Activated T-cell treated with anti-CD3 and anti-CD28 coated beads, Interleukin-2, amount 50 U/mL, for 24 hours (primary cell): ENCODE measurements at regions not wholly inside any gene's neighbourhood (a gene's known extent, or its start where the extent isn't known, plus 50 kb on each side); places are given as distances from the start of the nearest gene placed in this dataset.
"Not testable (repeated sequence)": the region's sequence is repeated elsewhere in the genome, so short reads cannot be mapped to it uniquely, and the experiment has no call there.

ENCODE experiments used
- DNase-seq: peaks from one replicate; pipeline ENCODE4 v3.0.0-alpha.2; 2020
- H3K27ac Mint-ChIP-seq: 2 replicates; pipeline ENCODE4 v1.8.0; 2020; ENCODE audit warnings: mild to moderate bottlenecking, mixed read lengths
- H3K27me3 Mint-ChIP-seq: 2 replicates; pipeline ENCODE4 v1.8.0; 2020; ENCODE audit warnings: mixed read lengths
- H3K36me3 Mint-ChIP-seq: 2 replicates; pipeline ENCODE4 v1.8.0; 2020; ENCODE audit warnings: low read depth, mixed read lengths
- H3K4me1 Mint-ChIP-seq: 2 replicates; pipeline ENCODE4 v1.8.0; 2020; ENCODE audit warnings: low read depth, mixed read lengths
- H3K4me3 Mint-ChIP-seq: 2 replicates; pipeline ENCODE4 v1.8.0; 2020; ENCODE audit warnings: mild to moderate bottlenecking, moderate library complexity, mixed read lengths
- H3K9me3 Mint-ChIP-seq: 2 replicates; pipeline ENCODE4 v1.8.0; 2020; ENCODE audit warnings: mixed read lengths

DNA sequence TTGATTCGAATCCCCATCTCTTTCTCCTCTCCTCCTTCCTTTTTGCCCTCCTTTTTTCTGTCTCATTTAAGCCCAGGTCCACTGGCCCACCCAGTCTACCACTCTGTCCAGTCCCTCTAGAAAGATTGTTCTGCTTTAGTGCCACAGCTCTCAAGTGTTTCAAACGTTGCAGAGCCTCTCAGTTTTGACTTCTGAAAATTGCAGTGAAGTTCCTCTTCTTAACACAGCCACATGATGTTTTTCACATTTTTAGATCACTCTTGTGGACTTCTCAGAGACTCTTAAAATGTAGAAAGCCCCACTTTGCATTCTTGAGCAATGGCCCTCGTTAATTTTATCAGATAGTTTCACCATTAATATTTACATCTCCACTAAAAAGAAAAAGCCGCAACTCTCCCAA is 253.1 kb downstream of the HAPSTR1 start:
- Mint-ChIP-seq H3K4me3 (no peak overlapping the region), H3K4me1 (no peaks in the 10 kb centered on the region), H3K9me3 (peaks cover 11% of the 10 kb centered on the region), H3K27ac (no peak overlapping the region), H3K27me3 (no peaks in the 10 kb centered on the region), H3K36me3 (no peaks in the 10 kb centered on the region)
- DNase-seq: no peak

DNA sequence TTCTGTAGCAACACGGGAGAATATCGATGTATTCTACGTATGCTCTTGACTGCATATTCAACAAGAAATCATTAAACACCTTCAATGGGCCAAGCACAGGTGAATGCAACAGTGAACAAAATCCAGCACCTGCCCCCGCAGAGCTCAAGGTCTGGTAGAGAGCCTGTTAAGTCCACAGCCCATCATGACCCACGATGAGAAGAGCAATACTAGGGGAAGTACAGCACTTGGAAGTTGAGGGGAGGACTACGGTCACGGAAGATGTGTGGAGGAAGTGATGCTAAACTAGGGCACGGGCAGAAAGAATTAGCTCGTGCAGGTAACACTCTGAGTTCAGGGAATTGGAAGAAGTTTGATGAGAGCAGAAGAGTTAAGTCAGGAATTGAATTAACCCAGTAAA is 253.6 kb downstream of the HAPSTR1 start:
- H3K27me3 Mint-ChIP-seq: no peaks in the 10 kb centered on the region
- H3K36me3 Mint-ChIP-seq: no peaks in the 10 kb centered on the region
- H3K27ac Mint-ChIP-seq: no peak overlapping the region
- no peak for DNase-seq
- no peak overlapping the region for H3K4me3 Mint-ChIP-seq
- H3K9me3 Mint-ChIP-seq: peaks cover 13% of the 10 kb centered on the region
- H3K4me1 Mint-ChIP-seq: no peaks in the 10 kb centered on the region

DNA sequence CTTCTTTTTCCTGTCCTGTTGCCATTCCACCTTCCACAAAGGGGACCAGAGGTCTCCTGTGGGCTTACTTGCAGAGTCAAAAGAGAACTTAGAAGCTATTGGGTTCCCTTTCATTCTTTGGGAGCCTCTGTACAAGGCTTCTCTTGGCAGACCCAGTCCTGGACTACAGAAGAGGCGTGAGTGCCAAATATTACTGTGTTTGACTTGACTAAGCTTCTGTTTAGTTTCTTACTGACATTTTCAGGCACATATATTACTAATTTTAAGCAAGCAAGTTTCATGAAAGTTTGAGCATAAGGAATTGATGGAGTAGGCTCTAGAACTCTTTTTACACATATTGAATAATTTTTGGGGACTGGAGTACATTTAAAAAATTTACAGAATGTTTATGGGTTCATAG is 254.4 kb downstream of the HAPSTR1 start:
- no peak overlapping the region for H3K4me3 Mint-ChIP-seq
- H3K9me3 Mint-ChIP-seq: peaks cover 13% of the 10 kb centered on the region
- H3K27me3 Mint-ChIP-seq: no peaks in the 10 kb centered on the region
- DNase-seq: no peak
- no peak overlapping the region for H3K27ac Mint-ChIP-seq
- no peaks in the 10 kb centered on the region for H3K4me1 Mint-ChIP-seq
- H3K36me3 Mint-ChIP-seq: no peaks in the 10 kb centered on the region

DNA sequence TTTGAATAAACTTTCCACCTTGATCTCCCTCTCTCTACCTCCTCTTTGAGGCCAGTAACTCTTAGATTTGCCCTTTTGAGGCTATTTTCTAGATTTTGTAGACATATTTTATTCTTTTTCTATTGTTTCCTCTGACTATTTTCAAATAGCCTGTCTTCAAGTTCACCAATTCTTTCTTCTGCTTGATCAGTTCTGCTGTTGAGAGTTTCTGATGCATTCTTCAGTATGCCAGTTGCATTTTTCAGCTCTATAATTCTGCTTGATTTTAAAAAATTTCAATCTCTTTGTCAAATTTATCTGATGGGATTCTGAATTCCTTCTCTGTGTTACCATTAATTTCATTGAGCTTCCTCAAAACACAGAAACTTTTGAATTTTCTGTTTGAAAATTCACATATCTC is 257.5 kb downstream of the HAPSTR1 start:
- DNase-seq: no peak
- H3K27me3 Mint-ChIP-seq: no peaks in the 10 kb centered on the region
- no peak overlapping the region for H3K27ac Mint-ChIP-seq
- no peak overlapping the region for H3K4me3 Mint-ChIP-seq
- H3K4me1 Mint-ChIP-seq: no peaks in the 10 kb centered on the region
- no peaks in the 10 kb centered on the region for H3K36me3 Mint-ChIP-seq
- H3K9me3 Mint-ChIP-seq: peaks cover 13% of the 10 kb centered on the region

DNA sequence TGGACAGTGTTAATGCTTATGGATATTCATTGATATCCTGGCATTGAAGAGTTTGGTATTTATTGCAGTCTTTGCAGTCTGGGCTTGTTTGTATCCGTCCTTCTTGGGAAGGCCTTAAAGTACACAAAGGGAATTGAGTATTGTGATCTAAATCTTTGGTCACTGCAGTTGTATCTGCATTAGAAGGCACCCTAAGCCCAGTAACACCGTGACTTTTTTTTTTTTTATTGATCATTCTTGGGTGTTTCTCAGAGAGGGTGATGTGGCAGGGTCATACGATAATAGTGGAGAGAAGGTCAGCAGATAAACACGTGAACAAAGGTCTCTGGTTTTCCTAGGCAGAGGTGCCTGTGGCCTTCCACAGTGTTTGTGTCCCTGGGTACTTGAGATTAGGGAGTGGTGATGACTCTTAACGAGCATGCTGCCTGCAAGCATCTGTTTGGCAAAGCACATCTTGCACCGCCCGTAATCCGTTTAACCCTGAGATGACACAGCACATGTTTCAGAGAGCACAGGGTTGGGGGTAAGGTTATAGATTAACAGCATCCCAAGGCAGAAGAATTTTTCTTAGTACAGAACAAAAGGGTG is 258.0 kb downstream of the HAPSTR1 start:
- not testable (repeated sequence) for H3K36me3 Mint-ChIP-seq, H3K4me3 Mint-ChIP-seq, DNase-seq, H3K4me1 Mint-ChIP-seq, H3K27ac Mint-ChIP-seq, H3K27me3 Mint-ChIP-seq
- H3K9me3 Mint-ChIP-seq: peaks cover 13% of the 10 kb centered on the region

DNA sequence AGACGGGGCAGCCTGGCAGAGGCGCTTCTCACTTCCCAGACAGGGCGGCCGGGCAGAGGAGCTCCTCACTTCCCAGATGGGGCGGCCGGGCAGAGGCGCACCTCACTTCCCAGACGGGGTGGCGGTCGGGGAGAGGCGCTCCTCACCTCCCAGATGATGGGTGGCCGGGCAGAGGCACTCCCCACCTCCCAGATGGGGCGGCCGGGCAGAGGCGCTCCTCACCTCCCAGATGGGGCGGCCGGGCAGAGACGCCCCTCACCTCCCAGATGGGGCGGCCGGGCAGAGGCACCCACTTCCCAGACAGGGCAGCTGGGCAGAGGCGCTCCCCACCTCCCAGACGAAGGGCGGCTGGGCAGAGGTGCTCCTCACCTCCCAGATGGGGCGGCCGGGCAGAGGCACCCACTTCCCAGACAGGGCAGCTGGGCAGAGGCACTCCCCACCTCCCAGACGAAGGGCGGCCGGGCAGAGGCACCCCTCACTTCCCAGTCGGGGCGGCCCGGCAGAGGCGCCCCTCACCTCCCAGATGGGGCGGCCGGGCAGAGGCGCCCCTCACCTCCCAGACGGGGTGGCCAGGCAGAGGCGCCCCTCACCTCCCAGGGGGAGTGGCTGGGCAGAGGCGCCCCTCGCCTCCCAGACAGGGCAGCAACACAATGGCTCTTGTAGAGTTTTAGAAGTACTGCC is 258.8 kb downstream of the HAPSTR1 start:
- not testable (repeated sequence) for H3K36me3 Mint-ChIP-seq, H3K4me1 Mint-ChIP-seq, DNase-seq, H3K4me3 Mint-ChIP-seq, H3K27me3 Mint-ChIP-seq, H3K27ac Mint-ChIP-seq
- peaks cover 14% of the 10 kb centered on the region for H3K9me3 Mint-ChIP-seq

DNA sequence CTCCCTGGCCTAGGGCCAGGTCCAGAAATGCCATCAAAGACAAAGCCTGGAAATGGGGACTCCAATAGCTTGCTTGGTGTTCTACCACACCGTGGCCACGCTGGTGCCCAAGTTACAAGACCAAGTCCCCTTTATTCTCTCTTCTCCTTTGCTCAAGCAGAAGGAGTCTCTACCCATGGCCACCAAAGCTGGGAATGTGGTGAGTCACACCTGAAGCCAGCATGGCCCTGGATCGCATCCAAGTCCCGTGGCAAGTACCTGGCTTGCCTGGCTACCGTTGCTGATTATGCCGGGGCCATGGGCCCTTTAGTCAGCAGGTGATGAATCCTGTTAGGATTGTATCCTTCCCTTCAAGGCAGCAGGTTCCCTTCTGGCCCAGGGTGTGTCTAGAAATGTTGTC is 260.0 kb downstream of the HAPSTR1 start:
- H3K9me3 Mint-ChIP-seq: peaks cover 18% of the 10 kb centered on the region
- no peaks in the 10 kb centered on the region for H3K4me1 Mint-ChIP-seq
- H3K27me3 Mint-ChIP-seq: no peaks in the 10 kb centered on the region
- H3K27ac Mint-ChIP-seq: no peak overlapping the region
- H3K4me3 Mint-ChIP-seq: no peak overlapping the region
- no peak for DNase-seq
- no peaks in the 10 kb centered on the region for H3K36me3 Mint-ChIP-seq

DNA sequence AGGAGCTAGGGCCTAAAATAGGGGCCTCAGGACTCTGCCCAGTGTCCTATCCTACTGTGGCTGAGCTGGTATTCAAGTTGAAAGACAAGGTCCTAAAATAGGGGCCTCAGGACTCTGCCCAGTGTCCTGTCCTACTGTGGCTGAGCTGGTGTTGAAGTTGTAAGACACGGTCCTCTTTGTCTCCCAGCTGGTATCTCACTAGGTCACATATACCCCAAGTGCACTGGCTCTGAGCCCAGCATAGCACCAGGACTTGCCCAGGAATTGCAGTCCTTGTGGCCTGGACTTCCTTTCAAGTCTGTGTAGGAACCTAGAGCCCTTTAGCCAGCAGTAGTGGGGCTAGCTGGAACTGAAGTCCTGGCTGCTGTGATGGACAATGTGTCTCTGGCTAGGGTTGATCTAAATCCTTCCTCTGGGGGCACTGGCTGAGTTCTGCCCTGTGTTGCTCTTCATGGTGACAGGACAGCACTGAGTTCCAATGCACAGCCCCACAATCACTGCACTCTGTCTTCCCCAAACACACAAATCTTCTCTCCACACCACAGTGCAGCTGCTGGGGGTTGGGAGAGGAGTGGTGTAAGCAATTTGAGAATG is 260.5 kb downstream of the HAPSTR1 start:
- no peaks in the 10 kb centered on the region for H3K36me3 Mint-ChIP-seq
- no peak overlapping the region for H3K27ac Mint-ChIP-seq
- H3K27me3 Mint-ChIP-seq: no peaks in the 10 kb centered on the region

DNA sequence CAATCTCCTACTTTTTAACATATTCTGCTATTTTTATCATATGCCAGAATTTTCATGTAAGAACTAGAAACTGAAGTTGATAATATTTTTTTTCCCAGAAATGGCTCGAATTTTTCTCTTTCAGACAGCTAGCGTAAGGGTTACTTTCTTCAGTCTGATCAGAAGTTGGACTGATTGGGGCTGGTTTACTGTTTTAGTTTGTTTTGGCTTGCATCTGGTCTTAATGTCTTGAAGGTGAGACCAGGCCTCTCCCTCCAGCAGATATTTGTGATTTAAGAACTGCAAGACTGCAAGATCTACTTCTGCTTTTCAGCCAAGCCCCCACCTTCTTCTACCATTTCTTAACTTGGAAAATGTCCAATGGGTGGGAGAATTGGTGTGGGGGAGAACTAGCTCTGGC is 266.4 kb downstream of the HAPSTR1 start:
- no peaks in the 10 kb centered on the region for H3K4me1 Mint-ChIP-seq
- no peak overlapping the region for H3K27ac Mint-ChIP-seq
- no peaks in the 10 kb centered on the region for H3K36me3 Mint-ChIP-seq
- DNase-seq: no peak
- no peak overlapping the region for H3K4me3 Mint-ChIP-seq
- H3K27me3 Mint-ChIP-seq: no peaks in the 10 kb centered on the region
- H3K9me3 Mint-ChIP-seq: peaks cover 22% of the 10 kb centered on the region

More for the DNA sequence above, 260.5 kb downstream of the HAPSTR1 start:
- Mint-ChIP-seq H3K4me3 (no peak overlapping the region), H3K4me1 (no peaks in the 10 kb centered on the region), H3K9me3 (peaks cover 20% of the 10 kb centered on the region)
- DNase-seq: no peak

DNA sequence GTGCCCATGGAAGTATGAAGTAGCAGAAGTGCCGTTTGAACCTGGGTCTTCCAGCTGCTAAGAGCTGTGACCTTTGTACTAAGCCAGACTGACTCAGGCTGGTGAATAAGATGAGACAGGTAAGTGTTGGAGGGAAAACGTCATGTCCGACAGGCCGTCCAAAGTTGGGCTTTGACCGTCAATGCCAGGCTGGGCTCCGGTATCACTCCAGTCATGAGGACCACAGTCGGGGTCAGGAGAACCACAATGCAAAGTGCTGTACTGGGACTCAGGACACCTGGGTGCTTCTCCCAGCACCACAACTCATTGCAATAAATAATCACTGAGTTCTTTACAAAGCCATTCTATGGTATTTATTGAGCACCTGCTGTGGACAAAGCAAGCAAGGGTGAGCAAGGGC is 268.6 kb downstream of the HAPSTR1 start:
- Mint-ChIP-seq H3K27me3 (no peaks in the 10 kb centered on the region), H3K4me3 (no peak overlapping the region), H3K9me3 (peaks cover 22% of the 10 kb centered on the region), H3K27ac (no peak overlapping the region), H3K4me1 (no peaks in the 10 kb centered on the region), H3K36me3 (no peaks in the 10 kb centered on the region)
- DNase-seq: no peak

DNA sequence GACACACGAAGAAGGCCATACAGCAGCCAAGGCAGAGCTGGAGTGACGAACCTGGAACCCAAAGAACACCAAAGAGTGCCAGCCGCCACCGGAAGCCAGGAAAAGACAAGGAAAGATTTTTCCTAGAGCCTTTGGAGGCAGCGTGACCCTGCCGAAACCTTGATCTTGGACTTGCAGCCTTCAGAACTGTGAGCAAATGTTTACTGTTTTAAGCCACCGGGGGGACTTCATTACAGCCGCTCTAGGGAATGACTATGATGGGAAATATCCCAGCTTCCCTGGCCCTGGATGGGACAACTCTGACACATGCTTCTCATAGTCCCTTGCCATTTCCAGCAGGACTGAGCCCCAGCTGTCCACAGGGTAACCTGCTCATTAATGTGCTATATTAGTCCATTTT is 270.6 kb downstream of the HAPSTR1 start:
- Mint-ChIP-seq H3K4me3 (no peak overlapping the region), H3K27ac (no peak overlapping the region), H3K36me3 (no peaks in the 10 kb centered on the region), H3K4me1 (no peaks in the 10 kb centered on the region), H3K9me3 (peaks cover 14% of the 10 kb centered on the region), H3K27me3 (no peaks in the 10 kb centered on the region)
- DNase-seq: no peak

DNA sequence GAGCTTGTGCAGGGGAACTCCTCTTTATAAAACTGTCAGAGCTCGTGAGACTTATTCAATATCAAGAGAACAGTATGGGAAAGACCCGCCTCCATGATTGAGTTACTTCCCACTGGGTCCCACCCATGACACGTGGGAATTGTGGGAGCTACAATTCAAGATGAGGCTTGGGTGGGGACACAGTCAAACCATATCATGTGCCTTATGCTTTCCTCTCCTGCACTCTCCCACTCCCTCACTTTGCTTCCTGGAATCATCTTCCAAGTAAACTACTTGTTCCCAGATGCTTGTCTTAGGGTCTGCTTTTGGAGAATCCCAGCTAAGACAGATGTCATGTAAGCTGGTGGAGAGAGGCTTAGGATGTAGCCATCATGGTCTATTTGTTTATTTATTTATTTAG is 271.2 kb downstream of the HAPSTR1 start:
- no peak overlapping the region for H3K27ac Mint-ChIP-seq
- peaks cover 10% of the 10 kb centered on the region for H3K9me3 Mint-ChIP-seq
- no peaks in the 10 kb centered on the region for H3K4me1 Mint-ChIP-seq
- no peak overlapping the region for H3K4me3 Mint-ChIP-seq
- DNase-seq: no peak
- no peaks in the 10 kb centered on the region for H3K36me3 Mint-ChIP-seq
- no peaks in the 10 kb centered on the region for H3K27me3 Mint-ChIP-seq

DNA sequence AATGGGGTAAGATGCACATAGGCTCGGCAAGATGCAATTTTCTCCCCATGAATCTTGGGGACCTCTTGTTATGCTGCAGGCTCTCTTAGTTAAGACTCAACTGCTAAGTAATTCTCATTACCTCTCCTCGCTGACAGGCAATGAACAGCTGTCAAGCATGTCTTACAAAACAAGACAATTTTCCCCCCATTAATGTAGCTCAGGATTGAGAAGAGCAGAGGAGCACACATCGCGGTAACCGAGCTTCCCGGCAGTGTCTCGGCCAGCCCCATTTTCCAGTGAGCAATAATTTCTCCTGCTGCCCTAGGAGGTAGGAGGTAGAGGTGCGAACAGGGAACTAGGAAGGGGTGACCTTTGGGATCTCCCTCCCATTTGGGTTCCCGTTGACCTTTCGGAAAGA is 272.1 kb downstream of the HAPSTR1 start:
- Mint-ChIP-seq H3K27ac (no peak overlapping the region), H3K9me3 (peaks cover 5% of the 10 kb centered on the region), H3K27me3 (no peaks in the 10 kb centered on the region), H3K4me1 (no peaks in the 10 kb centered on the region), H3K4me3 (no peak overlapping the region), H3K36me3 (no peaks in the 10 kb centered on the region)
- DNase-seq: no peak

DNA sequence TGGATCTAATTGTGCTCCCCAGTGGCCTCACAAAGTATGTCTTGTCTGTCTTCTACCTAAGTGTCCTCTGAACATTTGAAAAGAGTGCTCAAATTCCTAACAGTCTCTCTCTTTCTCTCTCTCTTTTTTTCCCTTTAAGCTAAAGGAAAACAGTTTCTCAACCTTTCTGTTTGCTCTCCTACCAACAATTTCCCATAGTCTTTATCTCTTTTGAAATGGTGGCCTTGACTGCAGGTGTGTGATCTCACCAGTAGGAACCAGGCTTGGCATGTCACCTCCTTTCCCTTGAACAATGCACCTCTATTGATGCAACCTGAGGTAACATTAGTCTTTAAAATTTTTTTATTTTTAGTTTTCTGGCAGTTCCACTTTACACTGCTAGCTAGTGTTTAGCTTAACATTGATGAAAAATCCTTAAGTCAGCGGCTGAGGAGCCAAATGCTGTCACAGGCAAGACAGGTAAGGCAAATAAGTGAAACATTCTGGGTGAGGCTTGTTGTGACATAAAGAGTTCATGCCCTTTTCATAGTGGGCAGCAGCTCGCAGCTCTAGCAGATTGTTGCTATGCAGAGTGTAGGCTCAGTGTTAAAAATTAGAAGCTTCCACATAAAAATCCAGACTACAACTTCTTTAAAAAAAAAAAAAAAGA is 273.4 kb downstream of the HAPSTR1 start:
- no peak overlapping the region for H3K27ac Mint-ChIP-seq
- no peak for DNase-seq
- H3K4me3 Mint-ChIP-seq: no peak overlapping the region
- no peaks in the 10 kb centered on the region for H3K27me3 Mint-ChIP-seq
- H3K4me1 Mint-ChIP-seq: no peaks in the 10 kb centered on the region
- H3K9me3 Mint-ChIP-seq: peaks cover 5% of the 10 kb centered on the region
- H3K36me3 Mint-ChIP-seq: no peaks in the 10 kb centered on the region

DNA sequence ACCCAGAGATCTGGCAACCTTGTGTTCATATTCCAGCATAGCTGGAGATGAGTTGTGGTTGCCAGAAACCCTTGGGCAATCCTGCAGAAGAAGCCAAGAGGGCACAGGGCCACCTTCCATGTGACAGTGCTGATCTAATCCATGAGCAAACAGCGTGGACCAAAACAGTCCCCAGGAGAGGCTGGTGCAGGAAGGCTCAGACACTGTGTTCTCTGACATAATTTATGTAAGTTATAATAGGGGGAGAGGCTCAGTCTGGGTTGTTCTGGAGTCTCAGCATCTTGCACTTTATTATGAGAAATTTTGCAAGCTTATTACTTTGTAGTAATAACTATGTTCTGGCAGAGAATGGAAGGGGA is 273.9 kb downstream of the HAPSTR1 start:
- H3K27me3 Mint-ChIP-seq: no peaks in the 10 kb centered on the region
- no peaks in the 10 kb centered on the region for H3K4me1 Mint-ChIP-seq
- no peaks in the 10 kb centered on the region for H3K36me3 Mint-ChIP-seq
- peaks cover 2% of the 10 kb centered on the region for H3K9me3 Mint-ChIP-seq
- no peak overlapping the region for H3K27ac Mint-ChIP-seq
- no peak overlapping the region for H3K4me3 Mint-ChIP-seq
- DNase-seq: no peak
